ENCODE measurements at regions not wholly inside any gene's neighbourhood (a gene's known extent, or its start where the extent isn't known, plus 50 kb on each side); places are given as distances from the start of the nearest gene placed in this dataset.

- no peak overlapping the region for H3K9ac ChIP-seq (ENCODE audit: low read depth, low read length)
- no peaks in the 10 kb centered on the region for H3K9me3 ChIP-seq (ENCODE audit: insufficient read depth, low read length, severe bottlenecking)
- TF ChIP-seq EZH2 (IDR thresholded peaks at IDR 0.05; ENCODE audit: borderline replicate concordance, low read depth, low read length, severe bottlenecking) (no peak), CTCF (IDR thresholded peaks at IDR 0.05; ENCODE audit: borderline replicate concordance, extremely low read depth, low read length, poor library complexity, severe bottlenecking) (no peak)
- H3K36me3 ChIP-seq (ENCODE audit: insufficient read depth, low read length) = no peaks in the 10 kb centered on the region
- no peak overlapping the region for H3K27ac ChIP-seq (ENCODE audit: low read length)
- no peak for DNase-seq
- no peaks in the 10 kb centered on the region for H3K27me3 ChIP-seq (ENCODE audit: insufficient read depth, low read length, poor library complexity)
- H3K4me3 ChIP-seq (ENCODE audit: low read depth in 1 of 2, low read length in 2 of 2) = no peak overlapping the region
- no peaks in the 10 kb centered on the region for H3K79me2 ChIP-seq (ENCODE audit: insufficient read depth, low read length)
- ATAC-seq (ENCODE audit: insufficient read depth, low read depth) = no peak
- H4K20me1 ChIP-seq (ENCODE audit: insufficient read depth, low read length) = no peaks in the 10 kb centered on the region
- no peak overlapping the region for H3K4me2 ChIP-seq (ENCODE audit: insufficient read depth, low read length)
- no peak overlapping the region for H2AFZ ChIP-seq (ENCODE audit: low read depth, low read length)
- H3K4me1 ChIP-seq (ENCODE audit: insufficient read depth, low read length) = no peaks in the 10 kb centered on the region
These were observed 158.1 kb upstream of the UBE3A start for GRCh38 chr15:25596644-25597562.

- no peaks in the 10 kb centered on the region for H3K9me3 ChIP-seq (ENCODE audit: insufficient read depth, low read length, severe bottlenecking)
- no peaks in the 10 kb centered on the region for H4K20me1 ChIP-seq (ENCODE audit: insufficient read depth, low read length)
- H3K4me2 ChIP-seq (ENCODE audit: insufficient read depth, low read length) = no peak overlapping the region
- no peak overlapping the region for H3K4me3 ChIP-seq (ENCODE audit: low read depth in 1 of 2, low read length in 2 of 2)
- no peaks in the 10 kb centered on the region for H3K4me1 ChIP-seq (ENCODE audit: insufficient read depth, low read length)
- no peak overlapping the region for H3K27ac ChIP-seq (ENCODE audit: low read length)
- H3K79me2 ChIP-seq (ENCODE audit: insufficient read depth, low read length) = no peaks in the 10 kb centered on the region
- no peaks in the 10 kb centered on the region for H3K27me3 ChIP-seq (ENCODE audit: insufficient read depth, low read length, poor library complexity)
- H3K36me3 ChIP-seq (ENCODE audit: insufficient read depth, low read length) = no peaks in the 10 kb centered on the region
- no peak for TF ChIP-seq EZH2 (IDR thresholded peaks at IDR 0.05; ENCODE audit: borderline replicate concordance, low read depth, low read length, severe bottlenecking)
- no peak for TF ChIP-seq CTCF (IDR thresholded peaks at IDR 0.05; ENCODE audit: borderline replicate concordance, extremely low read depth, low read length, poor library complexity, severe bottlenecking)
- H2AFZ ChIP-seq (ENCODE audit: low read depth, low read length) = no peak overlapping the region
- ATAC-seq (ENCODE audit: insufficient read depth, low read depth) (no peak), DNase-seq (no peak)
- no peak overlapping the region for H3K9ac ChIP-seq (ENCODE audit: low read depth, low read length)
These were observed 149.0 kb upstream of the UBE3A start for GRCh38 chr15:25587616-25588340.

GRCh38 chr15:25582886-25583285 lies 144.1 kb upstream of the UBE3A start:
- Histone ChIP-seq H3K79me2 (ENCODE audit: insufficient read depth, low read length) (no peaks in the 10 kb centered on the region), H3K27me3 (ENCODE audit: insufficient read depth, low read length, poor library complexity) (no peaks in the 10 kb centered on the region), H3K4me2 (ENCODE audit: insufficient read depth, low read length) (no peak overlapping the region), H4K20me1 (ENCODE audit: insufficient read depth, low read length) (no peaks in the 10 kb centered on the region), H2AFZ (ENCODE audit: low read depth, low read length) (no peak overlapping the region), H3K9me3 (ENCODE audit: insufficient read depth, low read length, severe bottlenecking) (no peaks in the 10 kb centered on the region), H3K4me1 (ENCODE audit: insufficient read depth, low read length) (no peaks in the 10 kb centered on the region), H3K27ac (ENCODE audit: low read length) (no peak overlapping the region), H3K36me3 (ENCODE audit: insufficient read depth, low read length) (no peaks in the 10 kb centered on the region), H3K9ac (ENCODE audit: low read depth, low read length) (no peak overlapping the region), H3K4me3 (ENCODE audit: low read depth in 1 of 2, low read length in 2 of 2) (no peak overlapping the region)
- ATAC-seq (ENCODE audit: insufficient read depth, low read depth) (no peak), DNase-seq (no peak)
- no peak for TF ChIP-seq CTCF (IDR thresholded peaks at IDR 0.05; ENCODE audit: borderline replicate concordance, extremely low read depth, low read length, poor library complexity, severe bottlenecking)
- TF ChIP-seq EZH2 (IDR thresholded peaks at IDR 0.05; ENCODE audit: borderline replicate concordance, low read depth, low read length, severe bottlenecking) = no peak
